ENCODE measurements at regions not wholly inside any gene's neighbourhood (a gene's known extent, or its start where the extent isn't known, plus 50 kb on each side); places are given as distances from the start of the nearest gene placed in this dataset.
"Not testable (repeated sequence)": the region's sequence is repeated elsewhere in the genome, so short reads cannot be mapped to it uniquely, and the experiment has no call there.

DNA sequence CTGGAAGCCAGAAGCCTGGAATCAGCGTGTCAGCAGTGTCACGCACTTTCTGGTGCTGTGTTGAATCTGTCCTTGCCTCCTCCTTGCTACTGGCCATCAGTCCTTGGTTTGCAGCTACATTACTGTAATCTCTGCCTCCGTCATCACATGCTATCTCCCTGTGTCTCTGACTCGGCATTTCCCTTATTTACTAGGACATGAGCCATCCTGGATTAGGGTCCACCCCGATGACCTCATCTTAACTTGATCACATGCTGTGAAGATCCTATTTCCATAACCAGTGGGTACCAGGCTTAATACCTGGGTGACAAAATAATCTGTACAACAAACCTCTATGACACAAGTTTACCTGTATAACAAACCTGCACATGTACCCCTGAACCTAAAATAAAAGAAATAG, 518.0 kb upstream of the KLF6 start:
- DNase-seq (ENCODE audit: low read depth in 2 of 2), result no peak

DNA sequence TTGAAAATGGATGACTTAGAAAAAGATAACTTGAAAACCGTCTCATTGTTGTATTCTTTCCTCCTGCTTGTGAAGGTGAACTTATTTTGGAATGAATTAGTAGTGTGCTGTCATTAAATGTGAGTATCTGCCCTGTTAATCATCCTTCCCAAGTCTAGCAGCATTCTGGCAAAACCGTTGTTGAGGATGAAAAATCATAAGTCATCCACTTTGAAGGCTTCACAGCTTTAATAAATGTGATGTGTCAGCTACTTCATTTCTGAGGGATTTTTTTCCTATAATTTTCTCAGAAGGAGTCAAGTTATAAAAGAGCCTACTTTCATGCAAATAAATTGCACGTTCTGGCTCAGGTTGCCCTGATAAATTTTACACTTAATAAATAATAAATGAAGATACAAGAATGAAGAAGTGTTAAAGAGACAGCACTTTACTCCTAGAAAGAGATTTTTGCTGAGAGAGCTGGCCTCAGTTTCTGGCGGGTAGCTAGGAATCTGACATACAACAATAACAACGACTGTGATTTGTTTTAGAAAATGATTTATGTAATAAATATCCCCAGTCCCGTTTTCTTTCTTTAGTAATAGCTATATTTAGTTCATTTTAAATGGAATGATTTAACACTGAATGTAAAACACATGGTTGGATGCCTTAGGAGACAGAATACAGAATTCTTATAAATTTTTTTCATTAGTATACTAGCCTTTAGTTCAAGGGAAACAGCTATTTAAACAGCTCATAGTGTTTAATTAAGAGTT, 516.5 kb upstream of the KLF6 start:
- DNase-seq (ENCODE audit: low read depth in 2 of 2), result no peak

DNA sequence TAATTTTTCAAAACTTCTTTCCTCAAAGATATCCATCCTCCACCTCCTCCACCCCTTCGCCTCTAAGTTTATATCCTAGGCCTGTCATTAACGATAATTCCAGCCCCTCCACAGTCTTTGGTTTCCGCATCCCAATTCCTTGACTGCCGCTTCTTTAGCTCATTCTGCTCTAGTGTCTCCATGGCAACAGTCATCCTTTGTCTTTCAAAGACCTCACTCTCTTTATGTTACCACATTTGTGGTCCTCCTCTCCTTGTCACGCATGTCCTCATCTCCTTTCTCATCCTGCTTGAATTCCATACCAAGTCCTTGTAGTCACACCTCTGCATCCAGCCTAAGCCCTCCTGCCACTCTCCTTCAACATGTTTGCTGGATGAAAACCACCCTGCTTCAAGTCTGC, 511.2 kb upstream of the KLF6 start:
- DNase-seq (ENCODE audit: low read depth in 2 of 2), result no peak

DNA sequence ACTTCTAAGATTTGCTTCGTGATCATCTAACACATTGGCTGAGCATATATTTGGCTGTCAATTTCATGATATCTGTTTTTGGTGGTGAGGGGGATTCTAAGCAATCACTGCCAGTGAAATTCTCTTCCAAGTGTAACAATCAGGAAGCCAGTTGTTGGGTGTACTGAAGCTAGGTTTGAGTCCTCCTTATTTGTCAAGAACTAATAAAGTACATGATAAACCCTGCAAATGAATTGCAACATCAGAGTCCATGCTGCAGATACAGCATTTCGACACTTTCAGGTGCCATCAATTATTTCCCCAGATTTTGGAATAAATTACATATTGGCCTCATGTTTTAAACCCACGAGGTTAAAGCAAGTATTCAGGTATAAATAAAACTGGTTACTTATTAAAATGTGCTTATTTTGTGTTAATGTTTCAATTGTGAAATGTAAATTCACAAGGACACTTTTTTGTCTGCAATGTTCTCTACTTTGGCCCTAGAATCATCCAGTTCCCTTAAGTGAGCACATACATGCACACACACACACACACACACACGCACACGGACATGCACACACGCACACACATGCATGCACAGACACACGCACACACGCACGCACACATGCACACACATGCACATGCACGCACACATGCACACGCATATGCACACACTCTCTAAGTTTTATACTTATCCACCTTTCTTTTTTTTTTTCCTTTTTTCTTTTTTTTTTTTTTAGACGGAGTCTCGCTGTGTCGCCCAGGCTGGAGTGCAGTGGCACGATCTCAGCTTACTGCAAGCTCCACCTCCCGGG, 510.2 kb upstream of the KLF6 start:
- no peak for DNase-seq (ENCODE audit: low read depth in 2 of 2)

DNA sequence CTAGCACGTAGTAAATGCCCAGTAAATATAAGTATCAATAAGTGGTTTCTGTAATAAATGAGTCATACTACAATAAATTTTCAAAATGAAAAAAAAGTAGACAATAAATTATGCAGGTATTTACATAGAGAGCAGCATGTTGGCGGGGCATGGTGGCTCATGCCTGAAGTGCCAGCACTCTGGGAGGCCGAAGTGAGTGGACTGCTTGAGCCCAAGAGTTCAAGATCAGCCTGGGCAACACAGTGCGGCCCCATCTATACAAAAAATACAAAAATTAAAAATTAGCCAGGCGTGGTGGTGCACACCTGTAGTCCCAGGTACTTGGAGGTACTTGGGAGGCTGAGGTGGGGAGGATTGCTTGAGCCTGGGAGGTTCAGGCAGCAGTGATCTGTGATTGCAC, 509.3 kb upstream of the KLF6 start:
- DNase-seq (ENCODE audit: low read depth in 2 of 2), result no peak

DNA sequence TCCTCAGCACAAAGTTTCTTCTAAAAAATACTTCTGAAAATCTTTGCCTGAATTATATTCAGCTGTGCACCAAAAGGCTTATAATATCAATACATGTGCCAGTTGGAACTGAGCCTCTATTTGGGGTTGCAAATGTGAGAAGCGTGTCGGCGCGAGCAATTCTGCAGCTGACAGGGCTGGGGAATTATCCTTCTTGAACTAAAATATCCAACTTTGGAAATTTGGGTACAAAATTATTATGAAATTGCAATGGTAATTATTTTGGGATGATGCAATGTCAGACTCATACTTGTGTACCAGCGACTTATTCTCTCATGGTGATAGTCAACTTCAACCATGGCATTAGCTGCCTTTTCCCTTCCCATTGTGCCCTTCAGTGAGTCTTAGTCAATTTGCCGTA, 507.0 kb upstream of the KLF6 start:
- DNase-seq (ENCODE audit: low read depth in 2 of 2), result no peak

DNA sequence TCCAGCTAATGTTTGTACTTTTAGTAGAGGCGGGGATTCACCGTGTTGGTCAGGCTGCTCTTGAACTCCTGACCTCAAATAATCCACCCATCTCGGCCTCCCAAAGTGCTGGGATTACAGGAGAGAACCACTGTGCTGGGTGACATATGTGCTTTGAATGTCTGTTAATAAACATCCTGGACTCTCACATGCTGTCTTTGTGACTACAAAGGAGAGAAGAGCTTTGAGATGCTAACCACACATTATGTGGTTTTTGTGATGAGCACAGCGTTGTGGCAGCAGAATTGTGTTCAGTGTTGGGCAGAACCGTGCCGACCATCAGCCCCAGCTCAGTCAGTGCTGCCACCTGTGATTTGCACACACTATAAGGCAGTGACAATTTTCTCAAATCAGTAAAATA, 500.1 kb upstream of the KLF6 start:
- DNase-seq (ENCODE audit: low read depth in 2 of 2), result no peak

DNA sequence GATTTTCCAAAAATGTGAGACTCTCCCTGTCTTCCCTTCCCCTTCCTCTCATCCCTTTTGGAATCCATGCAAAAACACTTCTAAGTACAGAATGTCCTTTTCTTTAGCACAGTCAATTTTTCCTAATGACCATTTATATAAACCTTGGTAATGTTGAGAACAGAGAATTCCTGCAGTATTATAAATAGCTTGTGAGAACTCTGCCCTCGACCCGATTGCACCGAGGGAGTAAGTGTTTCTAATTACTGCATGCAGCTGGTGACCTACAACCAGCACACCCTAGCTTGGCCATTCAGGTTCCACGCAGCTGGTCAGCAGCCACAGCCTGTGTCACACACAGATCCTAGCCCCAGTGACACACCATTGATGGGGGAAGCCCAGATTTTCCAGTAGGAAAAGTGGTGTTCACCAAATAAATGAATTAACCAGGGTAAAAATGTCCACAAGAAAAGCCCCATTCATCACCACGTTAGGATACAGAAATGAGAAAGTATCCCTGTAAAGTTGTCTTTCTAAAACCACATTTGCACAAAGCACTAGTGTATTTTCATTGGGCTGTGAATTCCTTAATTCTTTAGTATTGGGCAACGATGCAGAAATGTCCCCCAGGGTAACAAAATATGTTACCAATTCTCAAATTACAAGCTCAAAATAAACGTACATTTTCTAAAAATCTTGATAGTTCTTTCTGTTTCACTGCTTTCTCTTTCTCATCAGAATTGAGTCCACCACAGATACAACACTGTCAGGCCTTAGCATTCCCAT, 499.0 kb upstream of the KLF6 start:
- DNase-seq (ENCODE audit: low read depth in 2 of 2), result no peak

DNA sequence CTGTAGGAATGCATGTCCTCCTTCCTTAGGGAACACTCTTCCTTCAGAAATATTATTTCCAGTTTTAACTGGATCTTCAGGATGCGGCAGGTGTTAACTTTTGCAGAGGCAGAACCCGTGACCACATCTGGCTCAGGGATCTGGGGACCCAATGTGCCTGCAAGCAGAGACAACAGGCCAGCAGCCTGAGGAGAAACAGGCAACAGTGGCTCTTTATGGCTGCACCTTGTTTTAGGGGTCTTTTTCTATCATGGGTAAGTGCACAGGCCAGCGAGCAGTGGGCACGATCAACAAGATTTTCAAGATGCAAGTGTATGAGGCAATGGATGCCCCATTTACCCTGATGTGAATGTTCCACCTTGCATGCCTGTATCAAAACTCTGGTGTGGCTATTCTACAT, 497.5 kb upstream of the KLF6 start:
- DNase-seq (ENCODE audit: low read depth in 2 of 2), result no peak

DNA sequence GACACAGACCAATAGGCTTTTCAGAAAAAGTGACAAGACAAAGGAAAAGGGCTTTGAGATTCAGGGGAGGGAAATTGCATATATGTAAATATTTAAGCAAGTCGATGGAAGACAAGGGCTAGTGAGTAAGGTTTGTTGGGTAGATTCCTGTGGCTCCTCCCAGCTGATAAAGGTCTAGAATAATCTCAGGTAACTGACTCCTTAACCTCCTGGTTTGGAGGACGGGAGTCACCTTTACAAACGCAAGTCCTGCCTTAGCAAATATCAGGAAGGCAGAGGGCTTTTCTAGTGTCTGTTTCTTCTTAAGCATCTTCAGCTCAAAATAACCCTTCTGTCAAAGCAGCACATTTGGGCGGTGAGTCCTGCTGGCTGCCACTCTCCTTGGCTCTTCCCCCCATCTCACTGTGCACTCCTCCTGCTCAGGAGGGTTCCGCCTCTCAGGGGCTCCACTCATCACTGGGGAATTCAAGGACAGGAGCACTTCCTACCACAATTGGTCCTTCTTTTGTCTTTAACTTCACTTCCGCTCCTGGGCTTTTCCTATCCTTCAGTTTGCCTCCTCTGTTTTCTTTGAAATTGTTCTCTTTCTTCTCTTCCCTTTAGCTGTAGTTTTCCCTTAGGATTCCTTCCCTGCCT, 496.3 kb upstream of the KLF6 start:
- no peak for DNase-seq (ENCODE audit: low read depth in 2 of 2)

DNA sequence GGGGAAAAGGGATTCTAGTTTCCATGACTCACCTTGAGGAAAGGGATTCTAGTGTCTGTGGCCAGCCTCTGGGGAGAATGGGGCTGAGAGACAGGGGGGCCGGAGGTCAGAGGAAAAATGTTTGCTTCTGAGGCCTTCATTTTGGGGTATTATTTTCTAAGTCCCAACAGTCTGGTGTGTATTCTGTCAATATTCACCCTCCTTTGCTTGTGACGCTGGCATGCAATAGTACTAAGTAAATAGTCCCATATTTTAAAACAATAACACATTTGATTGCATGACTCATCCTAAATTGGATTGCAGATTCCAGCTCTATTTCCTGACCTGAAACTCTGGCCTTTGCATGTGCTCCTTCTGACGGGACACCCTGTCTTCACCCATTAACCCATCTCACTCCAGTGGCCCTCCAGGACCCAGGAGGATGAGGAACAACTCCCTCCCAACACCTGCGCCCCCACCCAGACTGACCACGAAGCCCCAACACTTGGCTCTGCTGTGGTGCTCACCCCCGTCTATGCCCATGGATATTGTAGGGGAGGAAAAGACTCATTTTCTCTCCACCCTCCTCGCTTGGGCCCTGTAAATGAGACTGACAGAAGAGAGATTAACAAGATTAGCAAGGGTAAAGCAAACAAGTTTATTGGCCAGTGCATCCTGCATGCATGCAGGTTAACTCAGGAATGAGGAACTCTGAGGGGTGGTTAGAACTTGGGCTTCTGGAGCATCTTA, 495.6 kb upstream of the KLF6 start:
- no peak for DNase-seq (ENCODE audit: low read depth in 2 of 2)

DNA sequence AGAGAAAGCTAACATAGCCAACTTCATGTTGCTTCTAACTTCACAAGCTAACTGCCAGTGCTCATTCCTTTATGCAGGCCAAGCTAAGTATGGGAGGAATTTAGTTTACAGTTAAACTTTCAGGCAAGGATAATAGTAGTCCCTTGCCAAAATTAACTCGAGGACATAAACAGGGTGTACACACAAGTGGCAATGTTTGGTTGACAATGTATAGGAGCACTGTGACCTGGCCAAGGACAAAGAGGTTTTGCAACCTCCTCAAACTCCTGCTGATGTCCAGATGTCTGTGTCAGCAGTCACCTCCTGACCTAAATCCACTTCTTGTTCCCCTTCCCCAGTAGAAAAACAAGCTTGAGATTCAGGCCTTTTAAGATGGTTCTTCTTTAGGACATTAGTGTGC, 494.6 kb upstream of the KLF6 start:
- DNase-seq (ENCODE audit: low read depth in 2 of 2), result no peak

DNA sequence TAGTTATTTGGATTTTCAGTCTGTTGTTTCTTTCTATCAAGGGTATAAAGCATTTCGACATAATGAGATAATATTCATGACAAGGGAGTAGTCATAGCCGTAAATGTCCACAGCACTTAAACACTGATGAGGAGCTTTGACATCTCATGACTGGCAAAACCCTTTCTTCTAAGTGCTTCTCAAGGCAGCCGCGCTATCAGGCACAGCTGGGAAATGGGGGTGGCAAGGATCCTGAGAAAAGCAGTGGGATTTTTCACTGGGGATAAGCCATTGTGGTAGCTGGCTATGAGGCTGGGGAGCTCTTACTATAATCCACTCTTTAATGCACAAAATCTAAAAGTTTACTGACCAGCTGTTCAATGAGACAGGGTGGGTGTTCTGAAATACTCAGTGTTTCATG, 493.2 kb upstream of the KLF6 start:
- no peak for DNase-seq (ENCODE audit: low read depth in 2 of 2)

DNA sequence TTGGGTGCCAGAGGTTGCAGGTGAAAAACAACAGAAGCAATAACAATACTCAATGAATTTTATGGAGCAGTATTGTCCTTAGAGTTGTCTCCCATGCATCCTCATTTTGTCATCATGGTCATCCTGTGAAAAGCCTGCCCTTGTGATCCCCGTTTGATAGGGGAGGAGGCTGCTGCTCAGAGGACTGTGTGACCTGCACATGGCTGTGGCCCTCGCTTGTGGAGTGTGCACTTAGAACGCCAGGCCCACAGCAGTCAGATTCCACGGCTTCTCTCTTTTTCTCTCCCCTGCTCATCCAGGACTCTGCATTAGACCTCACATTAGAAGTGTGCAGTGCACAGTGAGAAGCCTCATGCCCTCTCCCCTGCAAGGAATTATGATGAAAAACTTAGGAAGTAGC, 491.1 kb upstream of the KLF6 start:
- DNase-seq (ENCODE audit: low read depth in 2 of 2), result no peak

DNA sequence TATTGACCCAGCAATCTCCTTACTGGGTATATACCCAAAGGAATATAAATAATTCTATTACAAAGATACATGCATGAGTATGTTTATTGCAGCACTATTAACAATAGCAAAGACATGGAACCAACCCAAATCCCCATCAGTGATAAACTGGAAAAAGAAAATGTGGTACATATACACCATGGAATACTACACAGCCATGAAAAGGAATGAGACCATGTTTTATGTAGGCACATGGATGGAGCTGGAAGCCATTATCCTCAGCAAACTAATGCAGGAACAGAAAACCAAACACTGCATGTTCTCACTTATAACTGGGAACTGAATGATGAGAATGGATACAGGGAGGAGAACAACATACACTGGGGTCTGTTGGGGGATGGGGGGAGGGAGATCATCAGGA, 489.7 kb upstream of the KLF6 start:
- DNase-seq (ENCODE audit: low read depth in 2 of 2), result not testable (repeated sequence)

DNA sequence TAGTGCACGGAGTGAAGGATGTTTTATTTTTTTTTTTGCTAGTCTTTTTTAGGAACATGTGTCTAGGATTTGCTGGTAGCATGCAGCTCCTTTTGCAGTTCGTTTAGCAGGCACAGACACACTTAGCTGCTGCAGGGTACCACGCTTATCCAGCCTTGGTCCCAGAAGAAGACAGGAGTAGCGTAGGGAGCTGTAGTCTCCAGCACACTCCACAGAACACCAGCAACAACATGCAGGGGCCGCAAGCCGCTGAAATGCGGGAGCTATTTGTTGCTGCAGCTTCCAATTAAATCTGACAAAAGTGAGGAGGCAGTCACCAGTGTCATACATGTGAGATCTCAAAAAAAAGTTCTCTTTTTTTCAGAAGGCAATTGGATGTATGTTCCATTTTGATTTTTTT, 486.2 kb upstream of the KLF6 start:
- DNase-seq (ENCODE audit: low read depth in 2 of 2), result no peak

DNA sequence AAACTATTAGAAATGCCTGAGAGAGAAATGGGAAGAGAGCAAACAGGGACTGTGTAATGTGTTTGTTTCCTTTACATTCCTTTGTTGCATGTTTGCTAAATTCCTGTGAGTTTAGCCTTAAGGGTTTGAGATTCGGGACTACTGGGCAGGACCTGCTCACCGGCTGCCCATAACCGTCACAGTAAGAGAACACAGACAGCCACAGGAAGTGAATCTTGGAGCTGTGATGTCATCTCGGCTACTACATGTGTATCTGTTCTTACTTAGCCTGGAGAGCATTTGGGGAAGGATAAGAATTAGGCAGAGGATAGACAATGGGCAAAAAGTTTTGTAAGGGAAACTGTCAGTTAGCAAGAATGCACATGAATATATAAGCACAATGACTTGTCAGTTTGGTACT, 485.1 kb upstream of the KLF6 start:
- no peak for DNase-seq (ENCODE audit: low read depth in 2 of 2)

DNA sequence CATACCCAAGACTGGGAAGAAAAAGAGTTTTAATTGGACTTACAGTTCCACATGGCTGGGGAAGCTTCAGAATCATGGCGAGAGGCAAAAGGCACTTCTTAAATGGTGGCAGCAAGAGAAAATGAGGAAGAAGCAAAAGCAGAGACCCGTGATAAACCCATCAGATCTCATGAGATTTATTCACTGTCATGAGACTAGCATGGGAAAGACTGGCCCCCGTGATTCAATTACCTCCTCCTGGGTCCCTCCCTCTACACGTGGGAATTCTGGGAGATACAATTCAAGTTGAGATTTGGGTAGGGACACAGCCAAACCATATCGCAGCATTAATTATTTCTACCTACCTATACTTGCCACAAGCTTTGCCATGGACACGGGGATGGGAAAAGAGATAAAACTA, 483.5 kb upstream of the KLF6 start:
- not testable (repeated sequence) for DNase-seq (ENCODE audit: low read depth in 2 of 2)

DNA sequence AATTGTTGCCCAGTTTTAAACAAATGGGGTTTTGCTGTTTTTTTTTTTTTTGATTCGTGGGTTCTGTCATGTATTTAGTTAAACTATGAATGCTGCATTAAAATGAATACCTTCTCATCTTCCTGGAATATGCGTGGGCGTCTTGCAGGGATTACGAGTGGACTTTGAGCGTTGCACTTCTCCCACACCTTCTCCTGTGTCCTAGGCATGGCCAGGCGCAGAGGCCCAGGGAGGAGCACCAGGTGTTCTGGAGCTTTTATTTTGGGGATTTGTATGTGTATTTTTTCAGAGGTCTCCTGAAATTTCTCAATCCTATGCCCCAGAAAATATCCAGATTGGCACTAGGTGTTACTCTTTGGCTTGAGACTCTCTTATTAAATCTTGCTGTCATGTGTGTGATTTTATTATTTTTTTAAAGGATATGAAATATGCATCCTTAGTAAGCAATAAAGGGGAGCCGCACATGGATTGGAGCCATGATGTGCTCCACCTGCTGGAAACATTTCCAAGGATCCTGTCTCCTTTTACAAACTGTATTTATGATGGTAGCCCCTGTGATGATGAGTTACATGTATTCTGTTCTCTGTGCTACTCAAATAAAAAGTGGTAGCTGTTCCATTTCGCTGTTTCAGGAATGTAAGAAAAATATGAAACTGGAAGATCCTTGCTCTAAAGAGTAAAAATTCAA, 482.2 kb upstream of the KLF6 start:
- DNase-seq (ENCODE audit: low read depth in 2 of 2), result no peak

DNA sequence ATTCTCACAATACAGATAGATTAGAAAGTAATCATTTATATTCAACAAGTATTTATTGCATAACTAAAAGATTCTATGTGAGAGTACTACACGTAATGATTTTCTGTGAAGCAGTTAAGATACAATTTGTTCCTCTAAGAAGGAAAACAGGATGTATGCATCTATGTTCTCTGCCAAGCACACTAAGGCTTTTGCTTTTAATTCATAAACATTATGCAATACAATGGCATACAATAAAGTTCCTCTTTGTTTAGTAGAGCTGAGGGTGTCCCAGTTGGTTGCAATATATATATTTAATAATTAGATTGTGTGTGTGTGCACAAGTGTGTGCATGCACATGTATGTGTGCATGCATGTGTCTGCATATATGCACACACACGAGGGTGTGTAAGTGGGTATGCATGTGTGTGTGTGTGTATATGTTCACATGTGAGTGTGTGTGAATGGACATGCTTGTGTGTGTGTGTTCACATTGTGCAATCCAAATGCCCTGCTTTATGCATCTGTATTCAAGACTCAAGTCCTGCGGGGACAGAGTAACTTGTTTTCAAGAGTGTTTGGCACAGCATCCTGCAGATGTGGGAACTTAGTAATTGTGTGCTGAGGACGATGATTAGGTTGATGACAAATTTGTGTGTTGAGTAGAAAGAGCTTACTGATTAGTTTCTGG, 481.5 kb upstream of the KLF6 start:
- DNase-seq (ENCODE audit: low read depth in 2 of 2), result no peak

Measured in activated CD8-positive, alpha-beta memory T cell treated with anti-CD3 and anti-CD28 coated beads for 4 hours (primary cell).